Inflammatory macrophage treated with lipopolysaccharide for 4 hours (primary cell): ENCODE measurements at regions not wholly inside any gene's neighbourhood (a gene's known extent, or its start where the extent isn't known, plus 50 kb on each side); places are given as distances from the start of the nearest gene placed in this dataset.

Source experiments
- DNase-seq: peaks from one replicate; pipeline ENCODE4 v3.0.0-alpha.2; 2020

GRCh38 chr5:124644582-124644981 lies 101.9 kb downstream of the ZNF608 start:
- DNase-seq: no peak

DNA sequence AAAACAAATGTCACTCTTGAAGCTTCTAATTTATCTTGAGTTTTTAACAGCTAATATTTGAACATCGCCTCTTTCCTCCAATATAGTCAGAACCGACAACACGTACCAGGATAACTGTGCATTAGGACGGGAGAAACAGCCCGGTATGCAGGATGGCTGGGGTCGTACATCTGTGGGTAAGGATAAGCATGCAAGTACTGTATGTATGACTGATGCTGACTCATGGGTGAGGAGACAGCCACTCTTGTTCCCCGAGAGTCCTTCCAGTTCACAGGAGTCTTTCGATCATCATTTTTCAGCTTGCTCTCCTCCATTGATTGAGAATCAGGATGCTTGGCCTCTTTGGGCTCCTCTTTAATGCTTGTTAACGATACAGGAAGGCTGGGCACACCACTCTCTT lies 102.3 kb downstream of the ZNF608 start:
- no peak for DNase-seq

DNA sequence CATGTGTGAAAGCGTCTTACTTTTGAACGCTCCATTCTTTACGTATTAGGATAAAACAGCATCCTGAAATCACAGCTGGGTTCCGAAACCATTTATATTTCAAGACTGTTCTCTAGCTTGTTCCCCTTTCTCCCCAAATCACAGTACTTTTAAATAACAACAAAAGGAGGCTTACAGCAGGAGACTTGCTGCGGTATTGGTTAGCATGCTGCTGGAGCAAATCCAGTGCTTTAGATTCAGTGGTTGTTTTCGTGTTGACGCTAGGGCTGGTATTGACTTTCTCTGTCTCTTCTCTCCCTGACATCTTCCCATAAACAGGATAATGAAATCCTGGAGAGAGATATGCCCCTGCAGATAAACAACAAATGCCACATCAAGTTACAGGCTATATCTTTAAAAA lies 103.1 kb downstream of the ZNF608 start:
- no peak for DNase-seq

DNA sequence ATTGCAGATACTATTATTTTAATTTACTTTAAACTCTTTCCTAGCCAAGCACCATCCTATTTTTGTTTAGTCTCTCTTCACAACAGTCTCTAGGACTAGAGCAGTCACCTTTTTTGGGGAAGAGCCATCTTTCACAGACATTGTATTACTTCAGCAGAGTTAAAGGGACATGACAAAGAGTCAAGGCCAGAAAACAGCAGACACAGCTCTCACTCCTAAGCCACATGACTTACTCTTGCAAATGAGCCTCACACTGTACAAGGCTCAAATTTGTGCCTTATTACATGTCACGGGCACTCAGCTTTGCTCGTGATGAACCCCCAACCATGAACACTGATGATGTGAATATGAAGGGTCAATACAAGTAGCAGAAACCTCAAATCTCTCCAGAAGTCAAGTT lies 104.3 kb downstream of the ZNF608 start:
- DNase-seq: no peak

GRCh38 chr5:124641154-124641792 lies 105.2 kb downstream of the ZNF608 start:
- DNase-seq: no peak

- no peak for DNase-seq
These were observed 107.3 kb downstream of the ZNF608 start for GRCh38 chr5:124639095-124639665.

DNA sequence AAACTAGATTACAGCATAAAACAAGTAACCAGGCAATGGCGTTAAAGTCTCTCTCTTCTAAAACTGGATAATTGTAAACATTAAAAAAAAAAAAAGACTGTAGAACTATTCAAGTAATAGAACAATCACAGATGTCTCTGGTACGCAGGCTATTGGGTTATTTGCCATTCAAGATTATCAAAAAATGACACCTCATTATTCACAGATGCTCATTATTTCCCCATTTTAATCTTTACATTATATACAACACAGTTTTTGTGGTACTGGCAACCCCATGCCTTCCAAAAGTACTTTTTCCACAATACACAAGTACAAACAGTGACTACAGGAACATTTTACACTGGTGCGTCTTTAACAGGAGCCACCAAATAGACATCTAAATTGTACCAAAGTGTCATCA lies 109.4 kb downstream of the ZNF608 start:
- no peak for DNase-seq

DNA sequence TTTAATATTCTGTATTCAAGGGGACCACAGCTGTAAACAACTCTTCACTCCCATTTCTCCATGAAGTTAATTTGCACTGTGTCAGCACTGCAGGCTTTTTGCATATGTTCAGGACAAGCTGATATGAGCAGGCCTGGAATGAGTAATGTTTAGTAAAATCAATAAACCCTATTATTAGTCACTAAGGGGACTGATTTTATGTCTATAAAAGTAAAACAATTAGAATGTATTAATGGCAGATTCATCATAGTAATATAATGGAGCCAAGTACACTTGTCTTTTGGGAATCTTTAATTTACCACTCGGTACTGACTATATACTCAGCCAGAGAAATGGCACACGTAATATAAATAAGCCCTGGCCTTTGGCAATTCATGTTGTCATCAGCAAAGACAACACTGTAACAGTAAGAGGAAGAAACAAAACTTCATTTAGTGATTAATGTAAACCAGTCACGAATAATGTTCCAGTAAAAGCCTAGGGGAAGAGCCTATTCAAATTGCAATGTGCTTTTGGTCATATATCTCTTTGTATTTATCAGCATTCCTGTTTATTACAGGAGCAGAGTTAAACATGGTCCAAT lies 111.6 kb downstream of the ZNF608 start:
- no peak for DNase-seq

DNA sequence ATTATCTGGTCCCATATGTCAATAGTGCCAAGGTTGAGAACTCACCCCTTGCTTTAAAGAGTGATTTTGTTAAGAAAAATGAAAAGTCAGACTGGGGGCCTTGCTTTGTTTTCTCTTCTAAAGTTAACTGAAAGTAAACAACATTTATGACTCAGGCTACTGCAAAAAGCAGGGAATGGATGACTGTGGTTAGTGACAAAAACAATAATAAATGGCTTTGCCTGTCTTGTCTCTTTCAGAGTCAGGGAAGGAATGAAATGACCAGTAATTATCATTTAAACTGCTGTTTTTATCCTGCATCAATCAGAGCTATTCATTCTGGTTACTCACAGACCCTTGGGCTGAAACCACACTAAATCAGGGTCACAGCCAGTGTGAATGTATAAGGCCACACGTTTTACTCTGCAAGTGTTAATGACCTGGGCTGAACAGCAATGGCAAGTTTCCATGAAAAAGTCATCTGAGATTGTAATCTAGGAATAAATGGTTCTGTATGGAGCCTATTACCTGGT lies 112.2 kb downstream of the ZNF608 start:
- DNase-seq: no peak

- no peak for DNase-seq
These were observed 113.2 kb downstream of the ZNF608 start for GRCh38 chr5:124633209-124633608.

DNA sequence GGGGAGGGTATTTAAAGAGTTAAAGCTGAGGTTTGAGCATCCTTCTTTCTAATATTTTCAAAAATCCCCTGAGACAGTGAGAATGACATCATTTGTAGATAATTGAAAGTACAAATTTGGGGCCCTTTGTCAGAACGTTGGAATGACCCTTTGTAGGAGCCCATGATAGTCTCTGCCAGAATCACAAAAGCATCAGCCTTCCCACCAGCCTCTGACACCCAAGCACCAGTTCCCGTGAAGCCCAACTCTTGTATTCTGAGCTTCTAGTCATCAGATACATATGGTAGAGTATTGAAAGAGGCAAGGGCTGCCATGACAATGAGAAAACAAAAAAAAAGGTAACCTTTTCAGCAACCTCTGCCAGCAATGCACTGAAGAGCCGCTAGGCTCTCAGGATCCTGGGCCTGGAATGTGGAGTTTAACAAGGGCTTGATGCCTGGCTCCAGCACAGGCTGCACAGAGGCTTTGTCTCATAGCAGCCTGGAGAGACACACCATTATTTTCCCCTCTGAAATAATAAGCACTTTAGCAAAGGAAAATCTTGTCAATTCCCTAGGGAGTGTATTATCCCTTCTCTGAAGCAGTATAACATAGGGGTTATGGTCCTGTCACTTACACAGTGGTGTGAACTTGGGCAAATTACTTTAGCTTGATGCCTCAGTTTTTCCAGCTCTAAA lies 114.4 kb downstream of the ZNF608 start:
- no peak for DNase-seq

GRCh38 chr5:124630767-124631704 lies 115.4 kb downstream of the ZNF608 start:
- no peak for DNase-seq

GRCh38 chr5:124628721-124629596 lies 117.5 kb downstream of the ZNF608 start:
- no peak for DNase-seq

DNA sequence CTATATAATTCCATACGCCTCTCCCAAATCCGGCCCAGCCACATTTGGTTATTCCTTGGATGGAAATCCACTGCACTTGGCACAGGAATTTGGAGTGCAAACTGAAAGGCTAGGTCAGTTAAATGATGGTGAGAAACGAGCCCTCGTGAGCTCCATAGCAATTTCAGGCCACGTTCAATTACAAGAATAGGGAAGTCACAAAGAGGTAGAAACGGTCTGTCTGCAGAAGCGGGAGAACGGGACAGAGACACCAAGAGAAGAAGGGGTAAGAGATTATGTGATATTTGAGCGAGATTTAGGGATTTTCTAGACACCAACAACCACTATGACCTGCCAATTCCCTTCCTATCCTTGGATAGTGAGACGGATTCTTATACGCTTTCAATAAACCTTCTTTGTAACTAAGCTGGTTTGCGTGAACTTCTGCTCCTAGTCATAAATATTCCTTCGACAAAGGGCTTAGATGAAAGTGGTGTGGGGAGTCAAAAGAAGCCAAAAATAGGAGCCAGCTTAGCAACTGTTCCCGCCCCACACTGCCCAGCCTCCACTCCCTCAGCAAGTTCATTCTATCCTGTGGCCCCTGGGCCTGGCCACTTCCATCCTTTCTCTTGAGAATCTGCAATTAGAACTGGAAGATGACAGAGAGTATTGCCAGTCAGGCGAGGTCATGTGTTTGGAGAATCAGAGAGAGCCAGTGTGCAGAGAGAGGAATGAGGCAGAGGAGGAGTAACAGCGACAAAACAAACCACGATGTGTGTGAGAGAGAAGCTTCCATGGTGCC lies 118.4 kb downstream of the ZNF608 start:
- no peak for DNase-seq

DNA sequence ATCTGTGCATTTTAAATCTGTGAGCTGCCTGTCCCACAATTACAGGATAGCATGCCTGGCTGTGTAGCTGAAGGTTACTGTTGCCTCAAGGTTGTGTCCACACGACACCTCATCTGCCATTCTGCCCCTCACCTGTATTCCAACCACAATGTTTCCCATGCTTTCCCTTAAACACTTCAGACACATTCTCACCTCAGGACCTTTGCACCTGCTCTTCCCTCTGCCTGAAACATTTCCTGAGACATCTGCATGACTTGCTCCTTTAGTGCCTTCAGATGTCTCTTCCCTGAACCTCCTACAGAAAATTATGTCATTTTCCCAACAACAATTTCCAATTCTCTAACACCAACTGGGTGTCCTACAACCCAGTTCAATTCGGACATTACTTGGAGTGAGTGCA lies 120.4 kb downstream of the ZNF608 start:
- no peak for DNase-seq

GRCh38 chr5:124623265-124623664 lies 123.2 kb downstream of the ZNF608 start:
- DNase-seq: no peak

DNA sequence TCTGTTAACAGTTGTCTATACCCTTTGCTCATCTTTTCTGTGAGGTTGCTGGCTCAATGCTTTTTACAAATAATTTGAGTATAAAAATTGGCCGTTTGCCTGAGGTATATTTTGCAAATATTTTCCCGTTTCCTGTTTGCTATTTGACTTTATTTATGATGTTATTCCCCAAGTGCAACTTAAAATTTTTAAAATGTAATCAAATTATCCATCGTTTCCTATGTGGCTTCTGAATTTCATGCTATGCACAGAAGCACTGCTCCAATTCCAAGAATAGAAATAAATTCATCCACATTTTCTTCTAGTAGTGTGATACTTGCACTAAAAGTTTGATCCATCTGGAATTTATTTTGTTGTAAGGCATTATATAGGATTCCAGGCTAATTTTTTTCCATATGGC lies 123.6 kb downstream of the ZNF608 start:
- DNase-seq: no peak

DNA sequence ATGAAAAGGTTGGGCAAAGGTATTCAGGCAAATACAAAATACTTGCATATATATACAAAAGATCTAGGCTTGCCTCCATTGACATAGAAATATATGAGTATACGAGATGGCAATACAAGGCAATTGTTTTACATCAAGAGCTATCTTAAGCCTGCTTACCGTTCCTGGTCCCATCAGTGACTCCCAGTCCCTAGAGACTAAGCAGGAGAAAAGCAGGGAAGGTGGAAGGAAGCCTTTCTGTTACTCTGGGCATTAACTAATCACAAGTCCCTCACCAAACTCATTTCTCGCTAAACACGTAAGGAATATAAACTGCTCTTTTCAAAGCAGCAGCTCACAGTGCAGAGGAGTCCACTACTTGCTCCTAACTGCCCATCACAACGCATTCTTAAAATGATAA lies 125.2 kb downstream of the ZNF608 start:
- DNase-seq: no peak

- no peak for DNase-seq
These were observed 125.7 kb downstream of the ZNF608 start for GRCh38 chr5:124620743-124621142.

DNA sequence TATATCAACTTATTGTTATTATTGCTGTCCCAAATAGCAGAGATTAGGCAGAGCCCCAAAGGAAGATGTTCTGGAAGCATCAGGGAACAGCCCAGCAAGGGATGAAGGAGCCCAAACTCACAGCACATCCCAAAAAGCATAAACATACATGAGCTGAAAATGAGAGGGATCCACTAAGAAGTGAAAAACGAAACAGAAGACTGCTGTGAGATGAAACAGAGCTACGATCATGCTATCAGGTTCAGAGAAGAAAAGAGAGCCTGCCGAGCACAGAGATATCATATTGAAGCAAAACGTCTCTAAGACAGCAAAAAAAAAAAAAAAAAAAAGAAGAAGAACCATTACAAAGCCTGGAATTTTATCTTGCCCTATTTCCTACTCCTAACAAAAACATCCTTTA lies 127.3 kb downstream of the ZNF608 start:
- no peak for DNase-seq

- DNase-seq: no peak
These were observed 128.7 kb downstream of the ZNF608 start for GRCh38 chr5:124617787-124618186.
